Caco-2 (cell line): ENCODE measurements at regions not wholly inside any gene's neighbourhood (a gene's known extent, or its start where the extent isn't known, plus 50 kb on each side); places are given as distances from the start of the nearest gene placed in this dataset.

Source experiments
- BruUV-seq: library from RNA; stranded (reverse); fragments of 400-500 nt; replicated peaks from 2 replicates; lab custom pipeline; 2021; lab: Mats Ljungman, UMichigan
- CTCF ChIA-PET: fragments of 300-600 bp; sonication (Branson Sonifier 250); formaldehyde crosslinking; loops from one replicate; lab custom pipeline; 2022; ENCODE audit warnings: antibody characterized with exemption; lab: Charles Lee
- POLR2A ChIA-PET: fragments of 300-600 bp; sonication (Branson Sonifier 250); formaldehyde crosslinking; loops from one replicate; lab custom pipeline; 2022; ENCODE audit warnings: antibody characterized with exemption; lab: Charles Lee
- DNase-seq, 2 experiments: peaks; one replicate each; pipeline versions ENCODE4 v3.0.0 to v3.0.0-alpha.2; 2020 to 2022
- H3K27me3 ChIP-seq: replicated peaks from 2 replicates; pipeline ENCODE4 v1.6.0; 2011; ENCODE audit warnings: low read length; ENCODE audit not compliant: control insufficient read depth, insufficient read depth
- H3K36me3 ChIP-seq: 2 replicates; pipeline ENCODE4 v1.5.1; 2011; ENCODE audit warnings: low read length; ENCODE audit not compliant: control insufficient read depth, insufficient read depth
- H3K4me1 ChIP-seq: fragments of 250-450 bp; sonication (Bioruptor Pico); 2 replicates; pipeline ENCODE4 v1.5.1; 2020; ENCODE audit warnings: mild to moderate bottlenecking
- H3K4me3 ChIP-seq: 2 replicates; pipeline ENCODE4 v1.5.1; 2011; ENCODE audit warnings: low read depth, mild to moderate bottlenecking, control low read depth, low read length
- H3K9me3 ChIP-seq: fragments of 250-450 bp; sonication (Bioruptor Pico); 2 replicates; pipeline ENCODE4 v1.5.1; 2020; ENCODE audit warnings: mild to moderate bottlenecking, moderate library complexity
- H3K27ac Mint-ChIP-seq: one replicate; pipeline ENCODE4 v1.8.0; 2022; ENCODE audit warnings: mixed read lengths; ENCODE audit not compliant: unreplicated experiment
- H3K27me3 Mint-ChIP-seq: one replicate; pipeline ENCODE4 v1.8.0; 2022; ENCODE audit warnings: mixed read lengths; ENCODE audit not compliant: insufficient read depth, unreplicated experiment
- H3K36me3 Mint-ChIP-seq: one replicate; pipeline ENCODE4 v1.8.0; 2022; ENCODE audit warnings: mild to moderate bottlenecking, mixed read lengths; ENCODE audit not compliant: insufficient read depth, unreplicated experiment
- H3K4me1 Mint-ChIP-seq: one replicate; pipeline ENCODE4 v1.8.0; 2022; ENCODE audit warnings: low read depth, mixed read lengths; ENCODE audit not compliant: unreplicated experiment
- H3K4me3 Mint-ChIP-seq: one replicate; pipeline ENCODE4 v1.8.0; 2022; ENCODE audit warnings: mild to moderate bottlenecking, moderate library complexity, mixed read lengths; ENCODE audit not compliant: unreplicated experiment
- H3K9me3 Mint-ChIP-seq: one replicate; pipeline ENCODE4 v1.8.0; 2022; ENCODE audit warnings: mixed read lengths; ENCODE audit not compliant: unreplicated experiment
- CTCF ChIP-seq, 2 experiments: fragments of 200-600 bp in 1 of 2; IDR thresholded peaks; 1 replicate in 1 of 2; 2 replicates in 1 of 2; pipeline versions ENCODE4 v1.5.1 to v1.8.0; 2011 to 2022; ENCODE audit warnings: antibody characterized with exemption in 1 of 2, control low read depth in 1 of 2, inconsistent platforms in 1 of 2, low read depth in 1 of 2, low read length in 1 of 2, mild to moderate bottlenecking in 1 of 2, moderate library complexity in 1 of 2; ENCODE audit not compliant: insufficient read depth in 1 of 2, severe bottlenecking in 1 of 2, unreplicated experiment in 1 of 2
- intact Hi-C: fragments of 100-400 bp; cut with micrococcal nuclease; formaldehyde crosslinking; loops from one replicate; pipeline ENCODE4 v1.10.0; 2022; ENCODE audit not compliant: unreplicated experiment

- Mint-ChIP-seq H3K27ac (no peak overlapping the region), H3K9me3 (no peaks in the 10 kb centered on the region), H3K36me3 (no peaks in the 10 kb centered on the region), H3K27me3 (no peaks in the 10 kb centered on the region), H3K4me3 (no peak overlapping the region), H3K4me1 (no peaks in the 10 kb centered on the region)
- no TSS peak for BruUV-seq
- Histone ChIP-seq H3K4me3 (no peak overlapping the region), H3K27me3 (no peaks in the 10 kb centered on the region), H3K9me3 (no peaks in the 10 kb centered on the region), H3K36me3 (no peaks in the 10 kb centered on the region), H3K4me1 (no peaks in the 10 kb centered on the region)
- TF ChIP-seq CTCF (IDR thresholded peaks at IDR 0.05; ENCODE audit: insufficient read depth in 1 of 2, low read depth in 1 of 2, low read length in 1 of 2, severe bottlenecking in 1 of 2, unreplicated experiment in 1 of 2): no peak
- DNase-seq: no peak
- ChIA-PET POLR2A (no interaction called here), CTCF (no interaction called here)
- intact Hi-C loops: no loop called here
Measured at GRCh38 chr6:147001621-147002020, 202.6 kb upstream of the STXBP5 start.

- H3K4me3 Mint-ChIP-seq: no peak overlapping the region
- POLR2A ChIA-PET: no interaction called here
- DNase-seq: no peak
- no peak overlapping the region for H3K27ac Mint-ChIP-seq
- H3K4me1 Mint-ChIP-seq: no peaks in the 10 kb centered on the region
- Histone ChIP-seq H3K4me3 (no peak overlapping the region), H3K4me1 (no peaks in the 10 kb centered on the region), H3K36me3 (no peaks in the 10 kb centered on the region), H3K9me3 (no peaks in the 10 kb centered on the region), H3K27me3 (no peaks in the 10 kb centered on the region)
- no peak for TF ChIP-seq CTCF (IDR thresholded peaks at IDR 0.05; ENCODE audit: insufficient read depth in 1 of 2, low read depth in 1 of 2, low read length in 1 of 2, severe bottlenecking in 1 of 2, unreplicated experiment in 1 of 2)
- no peaks in the 10 kb centered on the region for H3K36me3 Mint-ChIP-seq
- H3K9me3 Mint-ChIP-seq: no peaks in the 10 kb centered on the region
- no peaks in the 10 kb centered on the region for H3K27me3 Mint-ChIP-seq
- BruUV-seq: no TSS peak
- intact Hi-C loops: no loop called here
- CTCF ChIA-PET: no interaction called here
Measured at GRCh38 chr6:147003186-147003585, 201.0 kb upstream of the STXBP5 start.

- H3K27me3 ChIP-seq: no peaks in the 10 kb centered on the region
- Mint-ChIP-seq H3K27ac (no peak overlapping the region), H3K4me3 (no peak overlapping the region), H3K9me3 (peaks cover 12% of the 10 kb centered on the region), H3K4me1 (no peaks in the 10 kb centered on the region), H3K27me3 (no peaks in the 10 kb centered on the region), H3K36me3 (no peaks in the 10 kb centered on the region)
- H3K9me3 ChIP-seq: no peaks in the 10 kb centered on the region
- TF ChIP-seq CTCF (IDR thresholded peaks at IDR 0.05; ENCODE audit: insufficient read depth in 1 of 2, low read depth in 1 of 2, low read length in 1 of 2, severe bottlenecking in 1 of 2, unreplicated experiment in 1 of 2): no peak
- no TSS peak for BruUV-seq
- ChIA-PET POLR2A (no interaction called here), CTCF (no interaction called here)
- H3K36me3 ChIP-seq: no peaks in the 10 kb centered on the region
- intact Hi-C loops: no loop called here
- H3K4me3 ChIP-seq: no peak overlapping the region
- peak in 1 of 2 experiments; percentile 11 for DNase-seq
- H3K4me1 ChIP-seq: no peaks in the 10 kb centered on the region
Measured at GRCh38 chr6:147005499-147005898, 198.7 kb upstream of the STXBP5 start.
